OCI-LY7 (cell line): ENCODE measurements at regions not wholly inside any gene's neighbourhood (a gene's known extent, or its start where the extent isn't known, plus 50 kb on each side); places are given as distances from the start of the nearest gene placed in this dataset.

Source experiments
- BruUV-seq: library from RNA; stranded (reverse); fragments of 400-500 nt; replicated peaks from 2 replicates; lab custom pipeline; 2021; lab: Mats Ljungman, UMichigan
- CTCF ChIA-PET: fragments of 300-600 bp; sonication (Branson Sonifier 250); formaldehyde crosslinking; loops from one replicate; lab custom pipeline; 2022; ENCODE audit warnings: antibody characterized with exemption; ENCODE audit not compliant: unreplicated experiment; lab: Charles Lee
- POLR2A ChIA-PET: fragments of 300-600 bp; sonication (Branson Sonifier 250); formaldehyde crosslinking; loops from one replicate; lab custom pipeline; 2022; ENCODE audit warnings: antibody characterized with exemption; lab: Charles Lee
- DNase-seq: peaks from one replicate; pipeline ENCODE4 v3.0.0-alpha.2; 2015; ENCODE audit warnings: low spot score
- H2AFZ ChIP-seq: fragments of 200-600 bp; sonication (generic), shearing (Covaris generic); 2 replicates; pipeline ENCODE4 v1.6.1; 2014; ENCODE audit warnings: mild to moderate bottlenecking, antibody characterized with exemption, low read length, moderate library complexity
- H3K27ac ChIP-seq: fragments of 200-600 bp; sonication (generic); 2 replicates; pipeline ENCODE4 v1.5.1; 2014; ENCODE audit warnings: mixed run types, low read depth, mild to moderate bottlenecking, moderate library complexity, low read length, inconsistent platforms; ENCODE audit not compliant: poor library complexity, severe bottlenecking
- H3K36me3 ChIP-seq: fragments of 200-600 bp; sonication (generic); 2 replicates; pipeline ENCODE4 v1.6.1; 2014; ENCODE audit warnings: mild to moderate bottlenecking, antibody characterized with exemption, low read length, moderate library complexity, mixed read lengths; ENCODE audit not compliant: insufficient read depth
- H3K4me1 ChIP-seq: fragments of 200-600 bp; sonication (generic); 2 replicates; pipeline ENCODE4 v1.5.1; 2014; ENCODE audit warnings: mild to moderate bottlenecking, low read length; ENCODE audit not compliant: insufficient read depth, poor library complexity, severe bottlenecking
- H3K4me2 ChIP-seq: fragments of 200-600 bp; sonication (generic); 2 replicates; pipeline ENCODE4 v1.6.1; 2014; ENCODE audit warnings: mild to moderate bottlenecking, low read length
- H3K4me3 ChIP-seq: fragments of 200-600 bp; sonication (generic); 2 replicates; pipeline ENCODE4 v1.5.1; 2014; ENCODE audit warnings: mild to moderate bottlenecking, low read depth, low read length; ENCODE audit not compliant: poor library complexity, severe bottlenecking
- H3K79me2 ChIP-seq: fragments of 200-600 bp; sonication (generic); 2 replicates; pipeline ENCODE4 v1.6.1; 2016; ENCODE audit warnings: low read depth, mild to moderate bottlenecking, low read length, moderate library complexity, mixed read lengths; ENCODE audit not compliant: insufficient read depth
- H3K9me2 ChIP-seq: fragments of 200-600 bp; sonication (generic); 2 replicates; pipeline ENCODE4 v1.6.1; 2016; ENCODE audit warnings: mild to moderate bottlenecking, low read length, mixed read lengths; ENCODE audit not compliant: insufficient read depth
- H3K9me3 ChIP-seq: fragments of 200-600 bp; sonication (generic); 2 replicates; pipeline ENCODE4 v1.6.1; 2014; ENCODE audit warnings: mild to moderate bottlenecking, mixed run types, low read length, mixed read lengths
- H4K20me1 ChIP-seq: fragments of 200-600 bp; sonication (generic); 2 replicates; pipeline ENCODE4 v1.6.1; 2014; ENCODE audit warnings: mild to moderate bottlenecking, antibody characterized with exemption, low read length, moderate library complexity, mixed read lengths; ENCODE audit not compliant: insufficient read depth
- EZH2phosphoT487 ChIP-seq: fragments of 200-600 bp; sonication (generic); IDR thresholded peaks from 2 replicates; pipeline ENCODE4 v1.6.1; 2018; ENCODE audit warnings: low read depth, borderline replicate concordance, mild to moderate bottlenecking, mixed run types, antibody characterized with exemption, low read length, moderate library complexity, mixed read lengths
- intact Hi-C: fragments of 100-400 bp; cut with micrococcal nuclease; formaldehyde crosslinking; loops from one replicate; pipeline ENCODE4 v1.10.0; 2022; ENCODE audit not compliant: unreplicated experiment
- TF ChIP-seq, protein P1 (sequence below): fragments of 200-600 bp; sonication (generic); conservative IDR thresholded peaks from 2 replicates; pipeline ENCODE4 v1.5.1; 2014; ENCODE audit warnings: mild to moderate bottlenecking, antibody characterized with exemption, low read length, moderate library complexity, mixed read lengths

DNA sequence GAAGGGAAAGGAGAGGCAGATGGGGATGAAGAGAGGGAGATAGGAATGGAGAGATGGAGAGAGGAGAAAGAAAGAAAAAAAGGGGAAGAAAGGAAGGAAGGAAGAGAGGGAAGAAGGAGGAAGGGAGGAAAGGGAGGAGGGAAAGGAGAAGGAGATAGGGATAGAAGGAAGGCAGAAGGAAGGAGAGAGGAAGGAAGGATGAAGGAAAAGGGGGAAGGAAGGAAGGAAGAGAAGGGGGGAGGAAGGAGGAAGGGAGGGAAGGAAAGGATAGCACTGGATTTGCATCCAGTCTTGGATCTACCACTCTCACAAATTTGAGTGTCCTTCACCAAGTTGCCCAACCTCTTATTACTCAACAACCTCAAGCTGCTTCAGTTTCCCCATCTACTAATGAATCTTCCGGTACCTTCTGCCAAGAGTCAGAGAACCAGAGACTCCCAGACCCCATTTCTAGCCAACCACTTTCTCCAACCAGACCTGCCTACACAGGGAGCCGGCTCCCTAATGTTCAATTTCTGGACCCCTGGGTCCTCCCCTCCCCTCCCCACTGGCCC is 79.7 kb upstream of the FOXP4 start:
- TF ChIP-seq, protein P1, sequence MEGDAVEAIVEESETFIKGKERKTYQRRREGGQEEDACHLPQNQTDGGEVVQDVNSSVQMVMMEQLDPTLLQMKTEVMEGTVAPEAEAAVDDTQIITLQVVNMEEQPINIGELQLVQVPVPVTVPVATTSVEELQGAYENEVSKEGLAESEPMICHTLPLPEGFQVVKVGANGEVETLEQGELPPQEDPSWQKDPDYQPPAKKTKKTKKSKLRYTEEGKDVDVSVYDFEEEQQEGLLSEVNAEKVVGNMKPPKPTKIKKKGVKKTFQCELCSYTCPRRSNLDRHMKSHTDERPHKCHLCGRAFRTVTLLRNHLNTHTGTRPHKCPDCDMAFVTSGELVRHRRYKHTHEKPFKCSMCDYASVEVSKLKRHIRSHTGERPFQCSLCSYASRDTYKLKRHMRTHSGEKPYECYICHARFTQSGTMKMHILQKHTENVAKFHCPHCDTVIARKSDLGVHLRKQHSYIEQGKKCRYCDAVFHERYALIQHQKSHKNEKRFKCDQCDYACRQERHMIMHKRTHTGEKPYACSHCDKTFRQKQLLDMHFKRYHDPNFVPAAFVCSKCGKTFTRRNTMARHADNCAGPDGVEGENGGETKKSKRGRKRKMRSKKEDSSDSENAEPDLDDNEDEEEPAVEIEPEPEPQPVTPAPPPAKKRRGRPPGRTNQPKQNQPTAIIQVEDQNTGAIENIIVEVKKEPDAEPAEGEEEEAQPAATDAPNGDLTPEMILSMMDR = no peak
- TF ChIP-seq EZH2phosphoT487 = no peak

DNA sequence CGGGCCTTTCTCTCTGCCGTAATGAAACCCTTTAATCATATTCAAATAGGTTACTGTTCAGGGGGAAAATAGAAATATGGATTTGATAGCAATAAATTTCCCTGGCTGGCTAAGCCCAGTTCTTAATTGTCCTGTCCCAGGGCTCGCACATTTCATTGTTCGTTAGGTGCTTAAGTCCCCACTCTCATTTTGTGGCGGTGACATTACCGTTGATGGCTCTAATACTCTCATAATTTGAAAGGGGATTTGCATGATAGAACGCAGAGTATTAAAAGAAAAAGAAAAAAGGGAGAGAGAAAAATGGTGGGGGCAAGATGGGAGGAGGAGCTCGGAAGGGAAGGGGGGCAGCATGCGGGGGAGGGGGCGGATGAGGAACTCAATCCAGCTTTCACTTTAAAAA is 79.1 kb upstream of the FOXP4 start:
- no peaks in the 10 kb centered on the region for H3K9me2 ChIP-seq
- no peaks in the 10 kb centered on the region for H4K20me1 ChIP-seq
- no peaks in the 10 kb centered on the region for H3K79me2 ChIP-seq
- H2AFZ ChIP-seq = no peak overlapping the region
- intact Hi-C loops = no loop called here
- DNase-seq = no peak
- H3K9me3 ChIP-seq = no peaks in the 10 kb centered on the region
- H3K27ac ChIP-seq = no peak overlapping the region
- ChIA-PET POLR2A (interaction anchor here (0.7 kb wide), 2 partner anchors 43 to 116 kb away, joined by 5 to 8 read pairs; no protein-coding TSS in a partner anchor), CTCF (interaction anchor here (0.6 kb wide), 1 partner anchor 9 kb away, joined by 3 read pairs; no protein-coding TSS in a partner anchor)
- no TSS peak for BruUV-seq
- TF ChIP-seq, protein P1 = no peak
- no peak for TF ChIP-seq EZH2phosphoT487
- H3K4me3 ChIP-seq = no peak overlapping the region
- no peaks in the 10 kb centered on the region for H3K4me1 ChIP-seq
- H3K36me3 ChIP-seq = no peaks in the 10 kb centered on the region
- H3K4me2 ChIP-seq = no peak overlapping the region

More for the DNA sequence above, 79.7 kb upstream of the FOXP4 start:
- no peaks in the 10 kb centered on the region for H4K20me1 ChIP-seq
- no peak for DNase-seq
- ChIA-PET POLR2A (interaction anchor here (0.7 kb wide), 2 partner anchors 42 to 117 kb away, joined by 5 to 8 read pairs; no protein-coding TSS in a partner anchor), CTCF (interaction anchor here (0.6 kb wide), 1 partner anchor 10 kb away, joined by 3 read pairs; no protein-coding TSS in a partner anchor)
- no peaks in the 10 kb centered on the region for H3K9me3 ChIP-seq
- intact Hi-C loops = no loop called here
- no peaks in the 10 kb centered on the region for H3K79me2 ChIP-seq
- no peaks in the 10 kb centered on the region for H3K36me3 ChIP-seq
- no peak overlapping the region for H2AFZ ChIP-seq
- H3K4me1 ChIP-seq = no peaks in the 10 kb centered on the region
- BruUV-seq = no TSS peak
- no peak overlapping the region for H3K4me2 ChIP-seq
- no peak overlapping the region for H3K27ac ChIP-seq
- no peaks in the 10 kb centered on the region for H3K9me2 ChIP-seq
- H3K4me3 ChIP-seq = no peak overlapping the region

DNA sequence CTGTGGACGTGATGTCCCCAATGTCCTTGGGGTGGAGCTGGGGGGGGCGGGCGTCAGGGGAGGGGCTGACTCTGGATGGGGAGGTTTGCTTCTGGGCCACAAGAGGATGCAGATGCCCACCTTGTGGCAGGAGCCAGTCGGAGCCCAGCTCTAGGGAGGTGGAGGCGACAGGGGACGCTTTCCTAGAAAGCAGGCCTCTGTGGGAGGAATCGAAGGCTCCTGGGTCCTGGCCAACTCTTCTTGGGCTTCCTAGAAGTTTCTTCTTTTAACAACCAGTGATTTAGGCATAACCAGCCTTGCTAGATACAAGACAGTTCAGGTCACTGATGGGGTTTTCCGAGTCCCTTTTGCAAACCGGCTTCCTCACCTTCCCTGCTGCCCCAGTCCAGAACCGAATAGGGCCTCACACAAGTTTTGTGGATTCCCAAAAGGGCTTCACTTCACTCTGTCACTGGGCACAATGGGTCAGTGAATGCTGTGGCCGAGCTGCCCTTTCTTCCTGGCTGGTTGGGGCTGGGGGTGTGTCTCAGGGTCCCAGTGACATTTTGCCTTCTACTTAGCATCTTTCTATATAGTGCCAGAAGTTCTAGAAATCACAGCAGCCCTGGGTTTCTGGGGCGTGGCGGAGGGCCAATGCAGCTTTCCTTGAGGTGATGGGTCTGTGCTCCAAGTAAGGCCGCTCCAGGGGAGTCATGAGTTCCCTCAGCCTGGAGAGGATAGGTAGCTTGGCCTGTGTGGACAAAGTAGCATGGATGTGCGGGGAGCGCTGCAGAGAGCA is 78.4 kb upstream of the FOXP4 start:
- Histone ChIP-seq H3K4me3 (no peak overlapping the region), H3K27ac (no peak overlapping the region), H3K36me3 (no peaks in the 10 kb centered on the region), H3K9me3 (no peaks in the 10 kb centered on the region), H3K9me2 (no peaks in the 10 kb centered on the region), H4K20me1 (no peaks in the 10 kb centered on the region), H2AFZ (no peak overlapping the region), H3K4me2 (no peak overlapping the region), H3K79me2 (no peaks in the 10 kb centered on the region), H3K4me1 (no peaks in the 10 kb centered on the region)
- ChIA-PET CTCF (no interaction called here), POLR2A (no interaction called here)
- no peak for TF ChIP-seq EZH2phosphoT487
- TF ChIP-seq, protein P1 = no peak
- no peak for DNase-seq
- no TSS peak for BruUV-seq
- intact Hi-C loops = no loop called here
